GM12878 (cell line): ENCODE measurements at regions not wholly inside any gene's neighbourhood (a gene's known extent, or its start where the extent isn't known, plus 50 kb on each side); places are given as distances from the start of the nearest gene placed in this dataset.

ENCODE experiments used
- ATAC-seq: fragments of 200-7000 bp; cut with Tn5 transposase; 3 replicates; pipeline ENCODE4 v1.9.1; 2020; ENCODE audit warnings: mild to moderate bottlenecking, moderate library complexity
- BruUV-seq: library from RNA; stranded (reverse); fragments of 400-500 nt; replicated peaks from 2 replicates; lab custom pipeline; 2021; lab: Mats Ljungman, UMichigan
- CTCF ChIA-PET: fragments of 300-600 bp; sonication (Branson Sonifier 250); formaldehyde crosslinking; extraction: SDS; loops from one replicate; lab custom pipeline; 2021; ENCODE audit warnings: inconsistent platforms; lab: Yijun Ruan, JAX
- POLR2A ChIA-PET: fragments of 350-600 bp; formaldehyde crosslinking; extraction: SDS; loops from one replicate; lab custom pipeline; 2021; ENCODE audit warnings: inconsistent platforms; lab: Charles Lee
- RAD21 ChIA-PET: fragments of 300-600 bp; sonication (Branson Sonifier 250); formaldehyde crosslinking; loops from one replicate; lab custom pipeline; 2023; ENCODE audit warnings: antibody characterized with exemption; ENCODE audit not compliant: unreplicated experiment; lab: Charles Lee
- SMC1A ChIA-PET: fragments of 300-600 bp; sonication (Branson Sonifier 250); formaldehyde crosslinking; loops from one replicate; lab custom pipeline; 2023; ENCODE audit not compliant: unreplicated experiment, uncharacterized antibody; lab: Charles Lee
- DNase-seq: peaks from one replicate; pipeline ENCODE4 v3.0.0-alpha.2; 2011; ENCODE audit warnings: low read depth, low spot score
- FAIRE-seq: peaks from 3 replicates; lab custom pipeline; 2011; peaks lifted over from hg19 to GRCh38; lab: Jason Lieb, UNC
- H2AFZ ChIP-seq: 2 replicates; pipeline ENCODE4 v1.6.0; 2011; ENCODE audit warnings: low read depth, low read length, control low read depth; ENCODE audit not compliant: control insufficient read depth
- H3K27ac ChIP-seq: 2 replicates; pipeline ENCODE4 v1.5.1; 2011; ENCODE audit warnings: control low read depth; ENCODE audit not compliant: control insufficient read depth, insufficient read depth
- H3K27me3 ChIP-seq, 2 experiments: replicated peaks in 1 of 2; 2 replicates each; pipeline versions ENCODE4 v1.6.0 to v1.6.1; 2011; ENCODE audit warnings: low read length in 1 of 2; ENCODE audit not compliant: control insufficient read depth in 2 of 2, insufficient read depth in 2 of 2
- H3K36me3 ChIP-seq, 2 experiments: 2 replicates each; pipeline ENCODE4 v1.5.1; 2011; ENCODE audit warnings: low read length in 1 of 2; ENCODE audit not compliant: control insufficient read depth in 2 of 2, insufficient read depth in 2 of 2
- H3K4me1 ChIP-seq: 2 replicates; pipeline ENCODE4 v1.6.1; 2011; ENCODE audit warnings: mild to moderate bottlenecking, low read length, moderate library complexity, mixed read lengths; ENCODE audit not compliant: control insufficient read depth, insufficient read depth
- H3K4me2 ChIP-seq: 2 replicates; pipeline ENCODE4 v1.6.0; 2011; ENCODE audit warnings: control low read depth; ENCODE audit not compliant: control insufficient read depth, insufficient read depth
- H3K4me3 ChIP-seq: fragments of 200-600 bp; sonication (generic); 2 replicates; pipeline ENCODE4 v1.5.1; 2016
- H3K79me2 ChIP-seq: 2 replicates; pipeline ENCODE4 v1.6.0; 2011; ENCODE audit warnings: low read length; ENCODE audit not compliant: control insufficient read depth, insufficient read depth
- H3K9ac ChIP-seq: 2 replicates; pipeline ENCODE4 v1.8.0; 2011; ENCODE audit warnings: low read length, control low read depth, mixed read lengths; ENCODE audit not compliant: control insufficient read depth, insufficient read depth
- H3K9me3 ChIP-seq: replicated peaks from 3 replicates; pipeline ENCODE4 v1.5.1; 2011; ENCODE audit warnings: mild to moderate bottlenecking, low read length; ENCODE audit not compliant: control insufficient read depth, insufficient read depth
- H4K20me1 ChIP-seq: 2 replicates; pipeline ENCODE4 v1.6.0; 2011; ENCODE audit not compliant: control insufficient read depth, insufficient read depth
- ATF3 ChIP-seq: IDR thresholded peaks from 2 replicates; pipeline ENCODE4 v1.6.1; 2011; ENCODE audit warnings: low read depth, mild to moderate bottlenecking, low read length, moderate library complexity, borderline replicate concordance; ENCODE audit errors: extremely low read depth
- BHLHE40 ChIP-seq, 2 experiments: fragments of 450-650 bp in 1 of 2; IDR thresholded peaks; 2 replicates each; pipeline ENCODE4 v1.6.1; 2011 to 2017; ENCODE audit warnings: low read depth in 2 of 2, borderline replicate concordance in 1 of 2, improper control_type of control experiment in 1 of 2, low read length in 1 of 2, mild to moderate bottlenecking in 1 of 2
- CBFB ChIP-seq: IDR thresholded peaks from 2 replicates; pipeline ENCODE4 v1.6.1; 2016; ENCODE audit warnings: antibody characterized with exemption, low read depth
- CREB1 ChIP-seq: IDR thresholded peaks from 2 replicates; pipeline ENCODE4 v1.6.1; 2012; ENCODE audit warnings: low read depth, mild to moderate bottlenecking, inconsistent platforms
- CTCF ChIP-seq, 3 experiments: IDR thresholded peaks in 2 of 3; conservative IDR thresholded peaks in 1 of 3; 2 replicates each; pipeline ENCODE4 v1.5.1; 2011; ENCODE audit warnings: low read depth in 3 of 3, low read length in 3 of 3, mild to moderate bottlenecking in 3 of 3, control low read depth in 2 of 3, moderate library complexity in 2 of 3, inconsistent platforms in 1 of 3, mixed read lengths in 1 of 3; ENCODE audit not compliant: control insufficient read depth in 2 of 3, insufficient read depth in 1 of 3; ENCODE audit errors: extremely low read depth in 1 of 3
- E2F8 ChIP-seq: fragments of 450-650 bp; IDR thresholded peaks from 2 replicates; pipeline ENCODE4 v1.6.1; 2018; ENCODE audit warnings: mild to moderate bottlenecking, low read depth, moderate library complexity; ENCODE audit not compliant: partially characterized antibody
- NKRF ChIP-seq: fragments of 450-650 bp; conservative IDR thresholded peaks from 2 replicates; pipeline ENCODE4 v1.6.1; 2017; ENCODE audit warnings: mild to moderate bottlenecking, moderate library complexity
- POLR2AphosphoS2 ChIP-seq: IDR thresholded peaks from 2 replicates; pipeline ENCODE4 v1.6.1; 2011; ENCODE audit warnings: low read depth, mild to moderate bottlenecking, low read length, improper control_type of control experiment, moderate library complexity
- POLR2AphosphoS5 ChIP-seq: IDR thresholded peaks from 2 replicates; pipeline ENCODE4 v1.6.1; 2011; ENCODE audit warnings: mild to moderate bottlenecking, low read length, inconsistent platforms
- SUZ12 ChIP-seq: fragments of 200-600 bp; sonication (generic); IDR thresholded peaks from one replicate; pipeline ENCODE4 v1.6.1; 2018; ENCODE audit warnings: antibody characterized with exemption, mild to moderate bottlenecking; ENCODE audit not compliant: unreplicated experiment
- WGBS: methylation state at CpG from one replicate; pipeline ENCODE4 v1.1.6; 2016; ENCODE audit warnings: low lambda C conversion rate; ENCODE audit not compliant: insufficient replicate concordance, insufficient coverage; ENCODE audit errors: missing lambda C conversion rate; 5-methylcytosine and 5-hydroxymethylcytosine counted together
- in situ Hi-C: fragments of 300-500 bp; cut with MboI; formaldehyde crosslinking; loops from 9 replicates; pipeline ENCODE4 v1.14.3; 2018; ENCODE audit warnings: mixed read lengths
- intact Hi-C: fragments of 100-400 bp; cut with micrococcal nuclease; formaldehyde crosslinking; loops from one replicate; pipeline ENCODE4 v1.14.2; 2022; ENCODE audit not compliant: unreplicated experiment

GRCh38 chr1:165006831-165007230 lies 349.7 kb downstream of the LMX1A start (continued):
- TF ChIP-seq E2F8 (no peak), POLR2AphosphoS5 (no peak), CTCF (IDR thresholded peaks at IDR 0.05 in 2 of 3, conservative IDR thresholded peaks at IDR 0.05 in 1 of 3; ENCODE audit: control insufficient read depth in 2 of 3, extremely low read depth in 1 of 3, insufficient read depth in 1 of 3, low read depth in 3 of 3, low read length in 3 of 3) (no peak)

- RAD21 ChIA-PET = no interaction called here
- Histone ChIP-seq H3K36me3 (no peaks in the 10 kb centered on the region), H3K4me3 (no peak overlapping the region), H4K20me1 (no peaks in the 10 kb centered on the region), H3K4me2 (no peak overlapping the region), H2AFZ (no peak overlapping the region), H3K27me3 (no peaks in the 10 kb centered on the region), H3K79me2 (no peaks in the 10 kb centered on the region), H3K9ac (no peak overlapping the region), H3K27ac (no peak overlapping the region), H3K4me1 (no peaks in the 10 kb centered on the region), H3K9me3 (no peaks in the 10 kb centered on the region)
- ATAC-seq (peak; percentile 46; the same call in 1 of the 3 replicates), FAIRE-seq (no peak), DNase-seq (no peak)
- SMC1A ChIA-PET = no interaction called here
- 19% methylated on average over 5 of the region's 5 CpGs for WGBS
- in situ Hi-C loops = no loop called here
- POLR2A ChIA-PET = no interaction called here
- no TSS peak for BruUV-seq
- intact Hi-C loops = no loop called here
- CTCF ChIA-PET = interaction anchor here (1.6 kb wide), 1 partner anchor 7 kb away, joined by 4 read pairs; no protein-coding TSS in a partner anchor
- no peak for TF ChIP-seq BHLHE40 (IDR thresholded peaks at IDR 0.05; ENCODE audit: borderline replicate concordance in 1 of 2, low read depth in 2 of 2, low read length in 1 of 2)
- TF ChIP-seq CREB1 = no peak
- TF ChIP-seq ATF3 = no peak
- no peak for TF ChIP-seq NKRF
- no peak for TF ChIP-seq POLR2AphosphoS2
- no peak for TF ChIP-seq CBFB
- no peak for TF ChIP-seq SUZ12
Observed at GRCh38 chr1:164999146-164999545, 357.4 kb downstream of the LMX1A start.
